Type B pancreatic cell (in vitro differentiated cells): ENCODE measurements at regions not wholly inside any gene's neighbourhood (a gene's known extent, or its start where the extent isn't known, plus 50 kb on each side); places are given as distances from the start of the nearest gene placed in this dataset.
A peak's percentile ranks its signal among the peaks of the same experiment; 100 is the strongest.
"Not testable (repeated sequence)": the region's sequence is repeated elsewhere in the genome, so short reads cannot be mapped to it uniquely, and the experiment has no call there.

Experiments used
- DNase-seq: peaks from one replicate; pipeline ENCODE4 v3.0.0; 2021; ENCODE audit warnings: mixed read lengths; ENCODE audit not compliant: unreplicated experiment; ENCODE audit errors: extremely low spot score
- H3K27ac Mint-ChIP-seq: 2 replicates; pipeline ENCODE4 v1.8.0; 2021; ENCODE audit warnings: mild to moderate bottlenecking, mixed read lengths
- H3K27me3 Mint-ChIP-seq: 2 replicates; pipeline ENCODE4 v1.8.0; 2021; ENCODE audit warnings: mixed read lengths
- H3K36me3 Mint-ChIP-seq: 2 replicates; pipeline ENCODE4 v1.8.0; 2021; ENCODE audit warnings: mixed read lengths
- H3K4me1 Mint-ChIP-seq: one replicate; pipeline ENCODE4 v1.8.0; 2021; ENCODE audit warnings: mixed read lengths; ENCODE audit not compliant: unreplicated experiment
- H3K4me3 Mint-ChIP-seq: 2 replicates; pipeline ENCODE4 v1.8.0; 2021; ENCODE audit warnings: mild to moderate bottlenecking, mixed read lengths
- H3K9me3 Mint-ChIP-seq: 2 replicates; pipeline ENCODE4 v1.8.0; 2021; ENCODE audit warnings: mixed read lengths
- TF ChIP-seq, protein P1 (sequence below): fragments of 200-600 bp; sonication (generic); conservative IDR thresholded peaks from 2 replicates; pipeline ENCODE4 v1.5.0; 2021; ENCODE audit warnings: antibody characterized with exemption, mild to moderate bottlenecking

DNA sequence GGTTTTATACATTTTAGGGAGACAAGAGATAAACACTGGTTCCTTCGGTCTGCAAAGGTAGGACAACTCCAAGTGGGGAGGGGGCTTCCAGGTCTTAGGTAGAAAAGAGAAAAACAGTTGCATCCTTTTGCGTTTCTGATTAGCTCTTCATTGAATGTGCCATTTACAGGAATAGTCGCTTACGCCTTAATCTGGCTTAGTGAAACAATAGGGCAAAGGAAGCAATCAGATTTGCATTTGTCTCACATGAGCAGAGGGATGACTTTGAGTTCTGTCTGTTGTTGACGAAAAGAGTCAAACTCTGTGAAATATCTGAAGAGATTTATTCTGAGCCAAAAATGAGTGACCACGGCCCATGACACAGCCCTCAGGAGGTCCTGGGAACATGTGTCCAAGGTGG is 166.0 kb upstream of the ATP10A start:
- peaks cover 17% of the 10 kb centered on the region for H3K4me1 Mint-ChIP-seq
- H3K27me3 Mint-ChIP-seq = peaks cover 7% of the 10 kb centered on the region
- no peaks in the 10 kb centered on the region for H3K36me3 Mint-ChIP-seq
- H3K4me3 Mint-ChIP-seq = no peak overlapping the region
- H3K9me3 Mint-ChIP-seq = no peaks in the 10 kb centered on the region
- no peak for DNase-seq
- TF ChIP-seq, protein P1, sequence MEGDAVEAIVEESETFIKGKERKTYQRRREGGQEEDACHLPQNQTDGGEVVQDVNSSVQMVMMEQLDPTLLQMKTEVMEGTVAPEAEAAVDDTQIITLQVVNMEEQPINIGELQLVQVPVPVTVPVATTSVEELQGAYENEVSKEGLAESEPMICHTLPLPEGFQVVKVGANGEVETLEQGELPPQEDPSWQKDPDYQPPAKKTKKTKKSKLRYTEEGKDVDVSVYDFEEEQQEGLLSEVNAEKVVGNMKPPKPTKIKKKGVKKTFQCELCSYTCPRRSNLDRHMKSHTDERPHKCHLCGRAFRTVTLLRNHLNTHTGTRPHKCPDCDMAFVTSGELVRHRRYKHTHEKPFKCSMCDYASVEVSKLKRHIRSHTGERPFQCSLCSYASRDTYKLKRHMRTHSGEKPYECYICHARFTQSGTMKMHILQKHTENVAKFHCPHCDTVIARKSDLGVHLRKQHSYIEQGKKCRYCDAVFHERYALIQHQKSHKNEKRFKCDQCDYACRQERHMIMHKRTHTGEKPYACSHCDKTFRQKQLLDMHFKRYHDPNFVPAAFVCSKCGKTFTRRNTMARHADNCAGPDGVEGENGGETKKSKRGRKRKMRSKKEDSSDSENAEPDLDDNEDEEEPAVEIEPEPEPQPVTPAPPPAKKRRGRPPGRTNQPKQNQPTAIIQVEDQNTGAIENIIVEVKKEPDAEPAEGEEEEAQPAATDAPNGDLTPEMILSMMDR = no peak
- no peak overlapping the region for H3K27ac Mint-ChIP-seq

DNA sequence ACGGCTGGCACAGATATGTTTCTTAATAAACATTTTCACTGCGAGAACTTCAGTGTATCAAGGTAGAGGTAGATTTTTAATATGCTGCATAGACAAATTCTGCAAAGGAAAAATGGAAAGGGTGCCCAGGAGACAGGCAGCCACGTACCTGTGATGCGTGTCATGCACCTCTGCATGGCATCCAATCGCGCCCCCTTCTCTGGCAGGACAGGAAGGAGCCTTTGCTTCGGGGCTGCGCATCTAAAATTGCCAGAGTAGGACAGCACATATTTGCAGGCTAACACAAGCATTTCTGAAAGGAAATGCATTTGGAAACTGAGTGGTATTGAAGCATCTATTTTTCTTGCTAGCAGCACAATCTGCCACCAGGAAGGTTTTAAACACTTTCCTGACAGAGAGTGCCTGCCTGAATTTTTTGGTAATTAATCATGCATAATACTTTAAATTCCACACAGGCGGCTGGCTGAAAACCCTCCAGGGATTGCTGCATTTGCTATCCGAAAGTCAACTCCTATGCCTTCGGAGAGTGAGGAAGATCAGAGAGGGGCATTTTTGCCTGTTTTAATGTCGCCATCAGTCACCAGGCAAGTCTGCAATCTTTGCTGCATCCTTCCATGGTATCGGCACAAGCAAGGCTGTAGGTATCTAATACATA is 165.1 kb upstream of the ATP10A start:
- peaks cover 17% of the 10 kb centered on the region for H3K4me1 Mint-ChIP-seq
- H3K27me3 Mint-ChIP-seq = peaks cover 7% of the 10 kb centered on the region
- H3K36me3 Mint-ChIP-seq = no peaks in the 10 kb centered on the region
- H3K9me3 Mint-ChIP-seq = no peaks in the 10 kb centered on the region
- H3K4me3 Mint-ChIP-seq = peak overlapping the region; percentile 34
- H3K27ac Mint-ChIP-seq = peak overlapping the region; percentile 55
- TF ChIP-seq, protein P1 = no peak
- no peak for DNase-seq

DNA sequence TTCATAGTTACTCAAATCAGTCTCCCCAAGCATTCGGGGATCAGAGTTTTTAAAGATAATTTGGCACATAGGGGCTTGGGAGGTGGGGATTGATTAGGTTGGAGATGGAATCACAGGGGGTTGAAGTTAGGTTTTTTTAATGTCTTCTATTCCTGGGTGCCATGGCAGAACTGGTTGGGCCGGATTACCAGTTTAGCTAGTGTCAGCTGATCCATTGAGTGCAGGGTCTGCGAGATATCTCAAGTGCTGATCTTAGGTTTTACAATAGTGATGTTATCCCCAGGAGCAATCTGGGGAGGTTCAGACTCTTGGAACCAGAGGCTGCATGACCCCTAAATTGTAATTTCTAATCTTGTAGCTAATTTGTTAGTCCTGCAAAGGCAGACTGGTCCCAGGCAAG is 163.5 kb upstream of the ATP10A start:
- peak overlapping the region; percentile 99 for H3K27ac Mint-ChIP-seq
- DNase-seq, H3K27me3 Mint-ChIP-seq, H3K36me3 Mint-ChIP-seq, H3K9me3 Mint-ChIP-seq: not testable (repeated sequence)
- peaks cover 12% of the 10 kb centered on the region for H3K4me1 Mint-ChIP-seq
- peak overlapping the region; percentile 80 for H3K4me3 Mint-ChIP-seq

DNA sequence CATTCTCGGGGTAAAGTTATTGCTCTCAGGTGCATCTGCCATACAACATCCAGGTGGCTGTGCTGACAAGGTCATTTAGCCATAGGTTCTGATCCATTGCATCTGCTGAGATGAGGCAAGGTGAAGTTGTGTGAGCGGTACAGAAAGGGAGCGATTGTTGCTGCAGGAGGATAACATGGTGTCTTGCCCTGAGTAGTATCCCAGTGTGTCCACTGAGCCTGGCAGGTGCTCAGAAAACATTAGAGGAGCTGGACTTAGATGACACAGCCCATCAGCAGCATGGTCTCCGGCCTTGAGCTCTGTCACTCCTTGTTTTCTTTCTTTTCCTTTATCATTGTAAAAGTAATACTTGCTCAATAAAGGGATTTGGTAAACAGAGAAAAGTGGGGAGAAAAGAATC is 161.1 kb upstream of the ATP10A start:
- Mint-ChIP-seq H3K9me3 (no peaks in the 10 kb centered on the region), H3K4me3 (no peak overlapping the region), H3K36me3 (no peaks in the 10 kb centered on the region), H3K27ac (no peak overlapping the region), H3K27me3 (no peaks in the 10 kb centered on the region), H3K4me1 (peaks cover 12% of the 10 kb centered on the region)
- no peak for DNase-seq
- TF ChIP-seq, protein P1 = no peak

DNA sequence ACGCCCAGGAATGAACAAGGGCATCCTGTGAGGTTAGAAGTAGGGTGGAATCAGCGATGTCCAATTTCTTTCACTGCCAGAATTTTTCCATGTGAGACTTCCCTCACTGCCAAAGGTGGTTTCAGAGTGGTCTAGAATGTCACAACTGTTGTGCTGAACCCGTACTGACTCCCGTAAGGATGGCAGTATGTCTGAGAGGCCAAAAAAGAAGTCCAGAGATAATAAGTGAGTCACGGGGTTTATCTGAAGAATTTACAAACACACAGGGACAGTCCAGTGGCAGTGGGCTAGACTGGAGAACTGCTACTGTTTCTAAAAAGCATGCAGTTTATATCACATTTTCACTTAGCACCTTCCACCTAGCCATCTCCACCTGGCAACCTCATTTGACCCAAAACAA is 160.6 kb upstream of the ATP10A start:
- no peaks in the 10 kb centered on the region for H3K9me3 Mint-ChIP-seq

DNA sequence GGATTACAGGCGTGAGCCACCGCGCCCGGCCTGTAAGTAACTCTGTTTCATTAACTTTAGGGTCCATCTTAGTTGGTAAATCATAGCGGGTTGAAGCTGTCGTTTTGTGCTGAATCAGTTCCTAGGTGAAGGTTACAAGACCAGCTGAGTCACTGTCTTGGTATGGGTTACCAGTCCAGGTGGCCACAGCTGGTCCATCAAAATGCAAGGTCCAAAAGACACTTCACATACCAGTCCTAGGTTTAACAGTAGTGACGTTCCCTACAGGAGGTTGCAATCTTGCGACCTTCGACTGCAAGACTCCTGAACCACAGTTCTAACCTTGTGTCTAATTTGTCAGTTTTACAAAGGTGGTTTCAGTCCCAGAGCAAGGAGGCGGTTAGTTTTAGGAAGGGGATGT is 160.1 kb upstream of the ATP10A start:
- peak overlapping the region; percentile 21 for H3K27ac Mint-ChIP-seq
- H3K9me3 Mint-ChIP-seq = no peaks in the 10 kb centered on the region
- H3K4me1 Mint-ChIP-seq = peaks cover 12% of the 10 kb centered on the region
- H3K27me3 Mint-ChIP-seq = no peaks in the 10 kb centered on the region
- H3K36me3 Mint-ChIP-seq = no peaks in the 10 kb centered on the region
- H3K4me3 Mint-ChIP-seq = no peak overlapping the region
- TF ChIP-seq, protein P1 = no peak
- DNase-seq = no peak

More for the DNA sequence above, 160.6 kb upstream of the ATP10A start:
- no peaks in the 10 kb centered on the region for H3K27me3 Mint-ChIP-seq
- H3K27ac Mint-ChIP-seq = peak overlapping the region; percentile 21
- TF ChIP-seq, protein P1 = no peak
- no peak for DNase-seq
- no peak overlapping the region for H3K4me3 Mint-ChIP-seq
- peaks cover 12% of the 10 kb centered on the region for H3K4me1 Mint-ChIP-seq
- no peaks in the 10 kb centered on the region for H3K36me3 Mint-ChIP-seq
